Fibroblast of lung (primary cell): ENCODE measurements at regions not wholly inside any gene's neighbourhood (a gene's known extent, or its start where the extent isn't known, plus 50 kb on each side); places are given as distances from the start of the nearest gene placed in this dataset.

Experiments used
- DNase-seq, 2 donors: peaks; one replicate each; pipeline versions ENCODE4 v3.0.0 to v3.0.0-alpha.2; 2010; ENCODE audit warnings: low read depth in 2 of 2
- H2AFZ ChIP-seq: 2 replicates; pipeline ENCODE4 v1.5.1; 2012; ENCODE audit warnings: low read length, control low read depth, inconsistent platforms
- H3K27ac ChIP-seq: 2 replicates; pipeline ENCODE4 v1.5.1; 2011; ENCODE audit warnings: low read length, control low read depth; ENCODE audit not compliant: insufficient read depth
- H3K27me3 ChIP-seq: 2 replicates; pipeline ENCODE4 v1.5.1; 2011; ENCODE audit warnings: mild to moderate bottlenecking, low read length; ENCODE audit not compliant: control insufficient read depth, insufficient read depth
- H3K36me3 ChIP-seq: 2 replicates; pipeline ENCODE4 v1.5.1; 2011; ENCODE audit warnings: low read length; ENCODE audit not compliant: control insufficient read depth, insufficient read depth
- H3K4me1 ChIP-seq: 2 replicates; pipeline ENCODE4 v1.5.1; 2011; ENCODE audit warnings: low read length; ENCODE audit not compliant: control insufficient read depth, insufficient read depth; ENCODE audit errors: extremely low read depth
- H3K4me2 ChIP-seq: 2 replicates; pipeline ENCODE4 v1.5.1; 2011; ENCODE audit warnings: low read length, control low read depth; ENCODE audit not compliant: insufficient read depth; ENCODE audit errors: extremely low read depth
- H3K4me3 ChIP-seq, 4 experiments: fragments of 200-600 bp in 1 of 4; sonication (generic) in 1 of 4; replicated peaks in 1 of 4; 2 replicates each; pipeline ENCODE4 v1.5.1; 2011 to 2016; ENCODE audit warnings: low read length in 4 of 4, low read depth in 3 of 4, mild to moderate bottlenecking in 3 of 4, control low read depth in 2 of 4, inconsistent platforms in 1 of 4, mixed read lengths in 1 of 4; ENCODE audit not compliant: insufficient read depth in 1 of 4; ENCODE audit errors: control extremely low read depth in 1 of 4
- H3K79me2 ChIP-seq: 2 replicates; pipeline ENCODE4 v1.5.1; 2012; ENCODE audit warnings: mild to moderate bottlenecking, low read length, inconsistent platforms; ENCODE audit not compliant: control insufficient read depth, insufficient read depth
- H3K9ac ChIP-seq: 2 replicates; pipeline ENCODE4 v1.5.1; 2011; ENCODE audit warnings: mild to moderate bottlenecking, low read length, control low read depth; ENCODE audit not compliant: insufficient read depth
- H3K9me3 ChIP-seq: 2 replicates; pipeline ENCODE4 v1.5.1; 2012; ENCODE audit warnings: low read depth, low read length; ENCODE audit not compliant: control insufficient read depth, insufficient read depth
- H4K20me1 ChIP-seq: 2 replicates; pipeline ENCODE4 v1.5.1; 2011; ENCODE audit warnings: low read length; ENCODE audit not compliant: control insufficient read depth, insufficient read depth; ENCODE audit errors: extremely low read depth
- CTCF ChIP-seq, 2 donors: IDR thresholded peaks in 1 of 2; conservative IDR thresholded peaks in 1 of 2; 1 replicate in 1 of 2; 2 replicates in 1 of 2; pipeline ENCODE4 v1.5.1; 2011 to 2012; ENCODE audit warnings: low read length in 2 of 2, control low read depth in 1 of 2, inconsistent platforms in 1 of 2, low read depth in 1 of 2, mild to moderate bottlenecking in 1 of 2
- EZH2 ChIP-seq: IDR thresholded peaks from 2 replicates; pipeline ENCODE4 v1.5.1; 2012; ENCODE audit warnings: low read length, control low read depth, mild to moderate bottlenecking; ENCODE audit errors: missing control alignments

- TF ChIP-seq EZH2, result no peak
- no peak for TF ChIP-seq CTCF (conservative IDR thresholded peaks at IDR 0.05 in 1 of 2, IDR thresholded peaks at IDR 0.05 in 1 of 2; ENCODE audit: low read depth in 1 of 2, low read length in 2 of 2)
- Histone ChIP-seq H3K36me3 (no peaks in the 10 kb centered on the region), H4K20me1 (no peaks in the 10 kb centered on the region), H3K27me3 (no peaks in the 10 kb centered on the region), H3K4me3 (no peak overlapping the region), H3K79me2 (no peaks in the 10 kb centered on the region), H3K4me1 (no peaks in the 10 kb centered on the region), H2AFZ (no peak overlapping the region), H3K27ac (no peak overlapping the region), H3K9me3 (no peaks in the 10 kb centered on the region), H3K9ac (no peak overlapping the region), H3K4me2 (no peak overlapping the region)
- no peak for DNase-seq
These were observed 1364.6 kb upstream of the EPHA6 start for GRCh38 chr3:95449841-95450240.

GRCh38 chr3:95453242-95453641 lies 1361.2 kb upstream of the EPHA6 start:
- TF ChIP-seq CTCF (conservative IDR thresholded peaks at IDR 0.05 in 1 of 2, IDR thresholded peaks at IDR 0.05 in 1 of 2; ENCODE audit: low read depth in 1 of 2, low read length in 2 of 2) (no peak), EZH2 (no peak)
- no peak overlapping the region for H3K27ac ChIP-seq
- no peaks in the 10 kb centered on the region for H3K9me3 ChIP-seq
- H3K9ac ChIP-seq, result no peak overlapping the region
- no peaks in the 10 kb centered on the region for H3K4me1 ChIP-seq
- no peaks in the 10 kb centered on the region for H3K27me3 ChIP-seq
- no peak for DNase-seq
- no peaks in the 10 kb centered on the region for H3K79me2 ChIP-seq
- no peak overlapping the region for H3K4me3 ChIP-seq
- H2AFZ ChIP-seq, result no peak overlapping the region
- H4K20me1 ChIP-seq, result no peaks in the 10 kb centered on the region
- no peak overlapping the region for H3K4me2 ChIP-seq
- no peaks in the 10 kb centered on the region for H3K36me3 ChIP-seq

- H3K27ac ChIP-seq, result no peak overlapping the region
- H3K36me3 ChIP-seq, result no peaks in the 10 kb centered on the region
- no peak overlapping the region for H2AFZ ChIP-seq
- H4K20me1 ChIP-seq, result no peaks in the 10 kb centered on the region
- no peaks in the 10 kb centered on the region for H3K4me1 ChIP-seq
- no peak for DNase-seq
- H3K4me2 ChIP-seq, result no peak overlapping the region
- no peaks in the 10 kb centered on the region for H3K9me3 ChIP-seq
- H3K9ac ChIP-seq, result no peak overlapping the region
- H3K4me3 ChIP-seq, result no peak overlapping the region
- no peaks in the 10 kb centered on the region for H3K79me2 ChIP-seq
- H3K27me3 ChIP-seq, result no peaks in the 10 kb centered on the region
- TF ChIP-seq CTCF (conservative IDR thresholded peaks at IDR 0.05 in 1 of 2, IDR thresholded peaks at IDR 0.05 in 1 of 2; ENCODE audit: low read depth in 1 of 2, low read length in 2 of 2) (no peak), EZH2 (no peak)
These were observed 1357.6 kb upstream of the EPHA6 start for GRCh38 chr3:95456835-95457234.
